ENCODE measurements at regions not wholly inside any gene's neighbourhood (a gene's known extent, or its start where the extent isn't known, plus 50 kb on each side); places are given as distances from the start of the nearest gene placed in this dataset.

DNA sequence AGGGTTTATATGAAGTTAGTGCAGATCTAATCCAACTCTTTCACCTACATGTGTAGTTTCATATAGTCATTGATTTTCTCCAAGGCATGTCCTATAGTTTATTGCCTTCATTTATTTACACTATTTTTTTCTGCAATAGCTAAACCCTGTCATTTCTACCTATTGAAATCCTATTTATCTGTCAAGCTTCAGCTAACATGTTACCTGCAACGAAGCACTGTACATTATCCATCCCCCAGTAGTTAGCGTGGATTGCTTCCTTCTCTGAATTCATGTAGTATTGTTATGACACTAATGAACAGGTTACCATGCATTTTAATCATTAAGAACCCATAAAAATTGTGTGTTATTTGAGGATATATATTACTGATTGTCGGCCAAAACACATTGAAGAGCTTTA is 742.9 kb upstream of the PCDH20 start:
- TF ChIP-seq, protein P1, sequence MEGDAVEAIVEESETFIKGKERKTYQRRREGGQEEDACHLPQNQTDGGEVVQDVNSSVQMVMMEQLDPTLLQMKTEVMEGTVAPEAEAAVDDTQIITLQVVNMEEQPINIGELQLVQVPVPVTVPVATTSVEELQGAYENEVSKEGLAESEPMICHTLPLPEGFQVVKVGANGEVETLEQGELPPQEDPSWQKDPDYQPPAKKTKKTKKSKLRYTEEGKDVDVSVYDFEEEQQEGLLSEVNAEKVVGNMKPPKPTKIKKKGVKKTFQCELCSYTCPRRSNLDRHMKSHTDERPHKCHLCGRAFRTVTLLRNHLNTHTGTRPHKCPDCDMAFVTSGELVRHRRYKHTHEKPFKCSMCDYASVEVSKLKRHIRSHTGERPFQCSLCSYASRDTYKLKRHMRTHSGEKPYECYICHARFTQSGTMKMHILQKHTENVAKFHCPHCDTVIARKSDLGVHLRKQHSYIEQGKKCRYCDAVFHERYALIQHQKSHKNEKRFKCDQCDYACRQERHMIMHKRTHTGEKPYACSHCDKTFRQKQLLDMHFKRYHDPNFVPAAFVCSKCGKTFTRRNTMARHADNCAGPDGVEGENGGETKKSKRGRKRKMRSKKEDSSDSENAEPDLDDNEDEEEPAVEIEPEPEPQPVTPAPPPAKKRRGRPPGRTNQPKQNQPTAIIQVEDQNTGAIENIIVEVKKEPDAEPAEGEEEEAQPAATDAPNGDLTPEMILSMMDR (IDR thresholded peaks at IDR 0.05), result no peak
- no peak for TF ChIP-seq POLR2A (IDR thresholded peaks at IDR 0.05)

Measured in ovary (tissue), 3 donors.